SK-N-SH (cell line): ENCODE measurements at regions not wholly inside any gene's neighbourhood (a gene's known extent, or its start where the extent isn't known, plus 50 kb on each side); places are given as distances from the start of the nearest gene placed in this dataset.

Source experiments
- CTCF ChIA-PET: fragments of 300-600, 350-600 bp; formaldehyde crosslinking; extraction: SDS; loops from one replicate; lab custom pipeline; 2021; lab: Yijun Ruan, JAX
- POLR2A ChIA-PET: fragments of 350-600 bp; sonication (Branson Sonifier 250); formaldehyde crosslinking; extraction: SDS; loops from one replicate; lab custom pipeline; 2020; ENCODE audit warnings: antibody characterized with exemption, inconsistent platforms; lab: Yijun Ruan, JAX
- DNase-seq: peaks from one replicate; pipeline ENCODE4 v3.0.0; 2012
- H2AFZ ChIP-seq: fragments of 200-600 bp; sonication (generic); 2 replicates; pipeline ENCODE4 v1.8.1; 2016; ENCODE audit warnings: antibody characterized with exemption, mild to moderate bottlenecking, low read depth
- H3F3A ChIP-seq: fragments of 200-600 bp; sonication (generic); replicated peaks from 2 replicates; pipeline ENCODE3; 2016; ENCODE audit warnings: antibody characterized with exemption, mild to moderate bottlenecking; ENCODE audit not compliant: insufficient read depth
- H3K27ac ChIP-seq, 2 experiments: fragments of 200-500 bp in 1 of 2; fragments of 200-600 bp in 1 of 2; sonication (Bioruptor generic) in 1 of 2; sonication (generic), shearing (Covaris generic) in 1 of 2; 2 replicates each; pipeline versions ENCODE4 v1.5.1 to v1.6.1; 2014 to 2016; ENCODE audit warnings: low read depth in 2 of 2, inconsistent platforms in 1 of 2, low read length in 1 of 2, mild to moderate bottlenecking in 1 of 2, mixed read lengths in 1 of 2
- H3K27me3 ChIP-seq: fragments of 200-600 bp; sonication (generic), shearing (Covaris generic); 2 replicates; pipeline ENCODE4 v1.6.1; 2016; ENCODE audit warnings: mixed run types; ENCODE audit not compliant: insufficient read depth
- H3K36me3 ChIP-seq, 2 experiments: fragments of 200-500 bp in 1 of 2; fragments of 200-600 bp in 1 of 2; sonication (Bioruptor generic) in 1 of 2; sonication (generic) in 1 of 2; replicated peaks in 1 of 2; 2 replicates each; pipeline versions ENCODE3 to v1.5.1; 2014 to 2016; ENCODE audit warnings: low read length in 1 of 2, mild to moderate bottlenecking in 1 of 2; ENCODE audit not compliant: insufficient read depth in 2 of 2, control insufficient read depth in 1 of 2
- H3K4me1 ChIP-seq, 2 experiments: fragments of 200-500 bp in 1 of 2; fragments of 200-600 bp in 1 of 2; sonication (Bioruptor generic) in 1 of 2; sonication (generic), shearing (Covaris generic) in 1 of 2; 2 replicates each; pipeline versions ENCODE4 v1.5.1 to v1.6.1; 2014 to 2016; ENCODE audit warnings: low read depth in 1 of 2, low read length in 1 of 2, mixed run types in 1 of 2; ENCODE audit not compliant: insufficient read depth in 2 of 2, control insufficient read depth in 1 of 2
- H3K4me2 ChIP-seq: fragments of 200-600 bp; sonication (generic), shearing (Covaris generic); 2 replicates; pipeline ENCODE4 v1.6.1; 2017; ENCODE audit warnings: mixed run types
- H3K4me3 ChIP-seq, 2 experiments: fragments of 200-500 bp in 1 of 2; fragments of 200-600 bp in 1 of 2; sonication (Bioruptor generic) in 1 of 2; sonication (generic), shearing (Covaris generic) in 1 of 2; 2 replicates each; pipeline versions ENCODE4 v1.5.1 to v1.8.1; 2014 to 2016; ENCODE audit warnings: low read depth in 2 of 2, inconsistent platforms in 1 of 2, low read length in 1 of 2, mild to moderate bottlenecking in 1 of 2, mixed read lengths in 1 of 2, moderate library complexity in 1 of 2
- H3K79me2 ChIP-seq: fragments of 200-600 bp; sonication (generic); 2 replicates; pipeline ENCODE4 v1.8.1; 2017; ENCODE audit warnings: mild to moderate bottlenecking; ENCODE audit not compliant: insufficient read depth
- H3K9ac ChIP-seq: fragments of 200-600 bp; sonication (generic); 2 replicates; pipeline ENCODE4 v1.6.1; 2017; ENCODE audit warnings: mixed run types
- H3K9me2 ChIP-seq: fragments of 200-600 bp; sonication (generic); 2 replicates; pipeline ENCODE4 v1.6.1; 2017; ENCODE audit warnings: mixed run types
- H3K9me3 ChIP-seq: fragments of 200-600 bp; sonication (generic); 2 replicates; pipeline ENCODE4 v1.6.1; 2017; ENCODE audit warnings: mixed run types, mild to moderate bottlenecking, moderate library complexity
- H4K20me1 ChIP-seq: fragments of 200-600 bp; sonication (generic); 2 replicates; pipeline ENCODE4 v1.6.1; 2017; ENCODE audit warnings: mild to moderate bottlenecking, mixed run types; ENCODE audit not compliant: insufficient read depth
- CHD2 ChIP-seq: fragments of 150-350 bp; IDR thresholded peaks from 2 replicates; pipeline ENCODE4 v1.6.1; 2018; ENCODE audit warnings: low read length; ENCODE audit not compliant: partially characterized antibody
- EP300 ChIP-seq, 2 experiments: IDR thresholded peaks; 2 replicates each; pipeline versions ENCODE4 v1.4.0 to v1.6.1; 2012; ENCODE audit warnings: borderline replicate concordance in 1 of 2, low read depth in 1 of 2, low read length in 1 of 2
- EZH2phosphoT487 ChIP-seq: fragments of 200-600 bp; sonication (generic); IDR thresholded peaks from 2 replicates; pipeline ENCODE4 v1.6.1; 2017; ENCODE audit warnings: low read depth, mixed run types, mild to moderate bottlenecking, antibody characterized with exemption, moderate library complexity, borderline replicate concordance
- FOSL2 ChIP-seq: IDR thresholded peaks from 2 replicates; pipeline ENCODE4 v1.4.0; 2012; ENCODE audit warnings: low read depth, mild to moderate bottlenecking, moderate library complexity, borderline replicate concordance
- FOXJ3 ChIP-seq: sonication (generic); formaldehyde crosslinking; IDR thresholded peaks from 2 replicates; pipeline ENCODE4 v1.5.1; 2020; ENCODE audit warnings: mild to moderate bottlenecking, missing genetic modification reagents
- GATA2 ChIP-seq: sonication (generic); formaldehyde crosslinking; IDR thresholded peaks from 2 replicates; pipeline ENCODE4 v1.5.0; 2020; ENCODE audit warnings: mild to moderate bottlenecking, missing genetic modification reagents
- IRF3 ChIP-seq: fragments of 150-350 bp; IDR thresholded peaks from 2 replicates; pipeline ENCODE4 v1.6.1; 2016; ENCODE audit warnings: mild to moderate bottlenecking, low read depth, low read length
- MXI1 ChIP-seq: IDR thresholded peaks from 2 replicates; pipeline ENCODE4 v1.6.1; 2012; ENCODE audit warnings: mild to moderate bottlenecking, low read depth, low read length, improper control_type of control experiment
- NFIC ChIP-seq: IDR thresholded peaks from 2 replicates; pipeline ENCODE4 v1.4.0; 2012; ENCODE audit warnings: borderline replicate concordance
- RAD21 ChIP-seq: IDR thresholded peaks from 2 replicates; pipeline ENCODE4 v1.6.1; 2012; ENCODE audit warnings: mild to moderate bottlenecking, low read length
- RCOR1 ChIP-seq: fragments of 150-350 bp; IDR thresholded peaks from 2 replicates; pipeline ENCODE4 v1.6.1; 2017; ENCODE audit warnings: antibody characterized with exemption, low read length
- RFX5 ChIP-seq: IDR thresholded peaks from 2 replicates; pipeline ENCODE4 v1.6.1; 2012; ENCODE audit warnings: mild to moderate bottlenecking, improper control_type of control experiment, low read length
- RXRA ChIP-seq: IDR thresholded peaks from 2 replicates; pipeline ENCODE4 v1.4.0; 2012; ENCODE audit warnings: low read depth, mild to moderate bottlenecking, borderline replicate concordance
- SMC3 ChIP-seq: IDR thresholded peaks from 2 replicates; pipeline ENCODE4 v1.6.1; 2012; ENCODE audit warnings: low read depth, low read length, improper control_type of control experiment
- TAF1 ChIP-seq: IDR thresholded peaks from 2 replicates; pipeline ENCODE4 v1.6.1; 2012; ENCODE audit warnings: low read depth, mild to moderate bottlenecking, low read length, moderate library complexity, borderline replicate concordance
- TEAD4 ChIP-seq: IDR thresholded peaks from 2 replicates; pipeline ENCODE4 v1.4.0; 2012; ENCODE audit warnings: mild to moderate bottlenecking, borderline replicate concordance; ENCODE audit not compliant: insufficient read depth
- WGBS: methylation state at CpG from one replicate; pipeline ENCODE4 v1.1.6; 2017; ENCODE audit warnings: low lambda C conversion rate; 5-methylcytosine and 5-hydroxymethylcytosine counted together
- TF ChIP-seq, protein P1 (sequence below): IDR thresholded peaks from 2 replicates; pipeline ENCODE4 v1.6.1; 2012; ENCODE audit warnings: mild to moderate bottlenecking, low read depth, low read length, moderate library complexity
- TF ChIP-seq, protein P2 (sequence below): fragments of 200-600 bp; sonication (generic); IDR thresholded peaks from 2 replicates; pipeline ENCODE4 v1.6.1; 2017; ENCODE audit warnings: antibody characterized with exemption, mild to moderate bottlenecking, moderate library complexity
- TF ChIP-seq, protein P3 (sequence below): IDR thresholded peaks from 2 replicates; pipeline ENCODE4 v1.4.0; 2012; ENCODE audit warnings: low read depth

- Histone ChIP-seq H3K9me2 (no peaks in the 10 kb centered on the region), H3F3A (peaks cover 4% of the 10 kb centered on the region), H3K27me3 (no peaks in the 10 kb centered on the region), H3K79me2 (no peaks in the 10 kb centered on the region), H3K9ac (no peak overlapping the region), H3K4me1 (no peaks in the 10 kb centered on the region), H3K27ac (no peak overlapping the region), H3K9me3 (no peaks in the 10 kb centered on the region), H4K20me1 (no peaks in the 10 kb centered on the region), H3K4me3 (no peak overlapping the region), H3K4me2 (no peak overlapping the region), H3K36me3 (no peaks in the 10 kb centered on the region), H2AFZ (no peak overlapping the region)
- ChIA-PET POLR2A (no interaction called here), CTCF (no interaction called here)
- TF ChIP-seq, protein P1, sequence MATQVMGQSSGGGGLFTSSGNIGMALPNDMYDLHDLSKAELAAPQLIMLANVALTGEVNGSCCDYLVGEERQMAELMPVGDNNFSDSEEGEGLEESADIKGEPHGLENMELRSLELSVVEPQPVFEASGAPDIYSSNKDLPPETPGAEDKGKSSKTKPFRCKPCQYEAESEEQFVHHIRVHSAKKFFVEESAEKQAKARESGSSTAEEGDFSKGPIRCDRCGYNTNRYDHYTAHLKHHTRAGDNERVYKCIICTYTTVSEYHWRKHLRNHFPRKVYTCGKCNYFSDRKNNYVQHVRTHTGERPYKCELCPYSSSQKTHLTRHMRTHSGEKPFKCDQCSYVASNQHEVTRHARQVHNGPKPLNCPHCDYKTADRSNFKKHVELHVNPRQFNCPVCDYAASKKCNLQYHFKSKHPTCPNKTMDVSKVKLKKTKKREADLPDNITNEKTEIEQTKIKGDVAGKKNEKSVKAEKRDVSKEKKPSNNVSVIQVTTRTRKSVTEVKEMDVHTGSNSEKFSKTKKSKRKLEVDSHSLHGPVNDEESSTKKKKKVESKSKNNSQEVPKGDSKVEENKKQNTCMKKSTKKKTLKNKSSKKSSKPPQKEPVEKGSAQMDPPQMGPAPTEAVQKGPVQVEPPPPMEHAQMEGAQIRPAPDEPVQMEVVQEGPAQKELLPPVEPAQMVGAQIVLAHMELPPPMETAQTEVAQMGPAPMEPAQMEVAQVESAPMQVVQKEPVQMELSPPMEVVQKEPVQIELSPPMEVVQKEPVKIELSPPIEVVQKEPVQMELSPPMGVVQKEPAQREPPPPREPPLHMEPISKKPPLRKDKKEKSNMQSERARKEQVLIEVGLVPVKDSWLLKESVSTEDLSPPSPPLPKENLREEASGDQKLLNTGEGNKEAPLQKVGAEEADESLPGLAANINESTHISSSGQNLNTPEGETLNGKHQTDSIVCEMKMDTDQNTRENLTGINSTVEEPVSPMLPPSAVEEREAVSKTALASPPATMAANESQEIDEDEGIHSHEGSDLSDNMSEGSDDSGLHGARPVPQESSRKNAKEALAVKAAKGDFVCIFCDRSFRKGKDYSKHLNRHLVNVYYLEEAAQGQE, result no peak
- TF ChIP-seq RAD21 (no peak), RXRA (no peak), EZH2phosphoT487 (no peak), GATA2 (no peak), MXI1 (no peak), NFIC (no peak), RFX5 (no peak), RCOR1 (no peak), CHD2 (no peak), EP300 (IDR thresholded peaks at IDR 0.05; ENCODE audit: borderline replicate concordance in 1 of 2, low read depth in 1 of 2, low read length in 1 of 2) (no peak)
- 80% methylated on average over 3 of the region's 3 CpGs for WGBS
- no peak for DNase-seq
Measured at GRCh38 chr11:110886288-110886970, 174.2 kb upstream of the ARHGAP20 start.

- POLR2A ChIA-PET, result no interaction called here
- H3K79me2 ChIP-seq, result no peaks in the 10 kb centered on the region
- H3K27ac ChIP-seq, result no peak overlapping the region
- no peaks in the 10 kb centered on the region for H3K9me3 ChIP-seq
- CTCF ChIA-PET, result no interaction called here
- 38% methylated on average over 3 of the region's 3 CpGs for WGBS
- H3K4me3 ChIP-seq, result no peak overlapping the region
- H3K36me3 ChIP-seq, result no peaks in the 10 kb centered on the region
- no peak overlapping the region for H3K9ac ChIP-seq
- no peaks in the 10 kb centered on the region for H3K27me3 ChIP-seq
- H3K9me2 ChIP-seq, result no peaks in the 10 kb centered on the region
- no peak overlapping the region for H2AFZ ChIP-seq
- no peak for DNase-seq
- H3K4me2 ChIP-seq, result no peak overlapping the region
- no peaks in the 10 kb centered on the region for H3F3A ChIP-seq
- no peaks in the 10 kb centered on the region for H3K4me1 ChIP-seq
- H4K20me1 ChIP-seq, result no peaks in the 10 kb centered on the region
- no peak for TF ChIP-seq TEAD4
- no peak for TF ChIP-seq SMC3
- no peak for TF ChIP-seq MXI1
- TF ChIP-seq, protein P2, sequence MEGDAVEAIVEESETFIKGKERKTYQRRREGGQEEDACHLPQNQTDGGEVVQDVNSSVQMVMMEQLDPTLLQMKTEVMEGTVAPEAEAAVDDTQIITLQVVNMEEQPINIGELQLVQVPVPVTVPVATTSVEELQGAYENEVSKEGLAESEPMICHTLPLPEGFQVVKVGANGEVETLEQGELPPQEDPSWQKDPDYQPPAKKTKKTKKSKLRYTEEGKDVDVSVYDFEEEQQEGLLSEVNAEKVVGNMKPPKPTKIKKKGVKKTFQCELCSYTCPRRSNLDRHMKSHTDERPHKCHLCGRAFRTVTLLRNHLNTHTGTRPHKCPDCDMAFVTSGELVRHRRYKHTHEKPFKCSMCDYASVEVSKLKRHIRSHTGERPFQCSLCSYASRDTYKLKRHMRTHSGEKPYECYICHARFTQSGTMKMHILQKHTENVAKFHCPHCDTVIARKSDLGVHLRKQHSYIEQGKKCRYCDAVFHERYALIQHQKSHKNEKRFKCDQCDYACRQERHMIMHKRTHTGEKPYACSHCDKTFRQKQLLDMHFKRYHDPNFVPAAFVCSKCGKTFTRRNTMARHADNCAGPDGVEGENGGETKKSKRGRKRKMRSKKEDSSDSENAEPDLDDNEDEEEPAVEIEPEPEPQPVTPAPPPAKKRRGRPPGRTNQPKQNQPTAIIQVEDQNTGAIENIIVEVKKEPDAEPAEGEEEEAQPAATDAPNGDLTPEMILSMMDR, result no peak
- TF ChIP-seq FOSL2, result no peak
- TF ChIP-seq, protein P3, sequence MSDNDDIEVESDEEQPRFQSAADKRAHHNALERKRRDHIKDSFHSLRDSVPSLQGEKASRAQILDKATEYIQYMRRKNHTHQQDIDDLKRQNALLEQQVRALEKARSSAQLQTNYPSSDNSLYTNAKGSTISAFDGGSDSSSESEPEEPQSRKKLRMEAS, result no peak
- TF ChIP-seq EZH2phosphoT487, result no peak
- TF ChIP-seq IRF3, result no peak
- no peak for TF ChIP-seq FOXJ3 (CRISPR knock-in tag)
- TF ChIP-seq TAF1, result no peak
- TF ChIP-seq RXRA, result no peak
Measured at GRCh38 chr11:110883256-110883655, 171.0 kb upstream of the ARHGAP20 start.
